Sciatic nerve (tissue), 2 donors: ENCODE measurements at regions not wholly inside any gene's neighbourhood (a gene's known extent, or its start where the extent isn't known, plus 50 kb on each side); places are given as distances from the start of the nearest gene placed in this dataset.

ENCODE experiments used
- ATAC-seq: fragments of 200-7000 bp; cut with Tn5 transposase; one replicate; pipeline ENCODE4 v1.9.1; 2020; ENCODE audit warnings: mild to moderate bottlenecking, moderate library complexity
- DNase-seq: peaks from one replicate; pipeline ENCODE4 v3.0.0-alpha.2; 2020; ENCODE audit warnings: low spot score
- intact Hi-C: fragments of 100-400 bp; cut with DNase I; formaldehyde crosslinking; loops from one replicate; pipeline ENCODE4 v1.14.2; 2022
- donor health status: DM: no; HTN: no; CAD: no.
- donor health status: DM: no; HTN: no; CAD: no.

DNA sequence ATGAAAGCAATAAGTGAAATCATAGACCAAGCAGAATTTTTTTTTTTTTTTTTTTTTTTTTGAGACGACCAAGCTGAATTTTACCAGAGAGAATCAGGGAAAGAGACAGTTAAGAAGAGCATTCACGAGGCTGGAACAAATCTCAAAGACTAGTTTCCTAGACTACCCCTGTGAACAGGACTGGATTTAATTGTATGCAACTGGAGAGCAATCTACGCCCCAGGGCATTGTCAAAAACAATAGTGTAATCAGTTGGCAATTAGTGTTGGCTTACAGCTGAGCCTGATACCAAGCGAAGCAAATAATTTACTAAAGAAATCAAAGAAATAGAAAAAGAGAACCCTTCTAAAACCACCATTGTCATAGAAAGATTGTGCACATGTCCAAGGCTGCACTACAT is 232.9 kb upstream of the CPNE8 start:
- no peak for ATAC-seq
- intact Hi-C loops, result no loop called here

DNA sequence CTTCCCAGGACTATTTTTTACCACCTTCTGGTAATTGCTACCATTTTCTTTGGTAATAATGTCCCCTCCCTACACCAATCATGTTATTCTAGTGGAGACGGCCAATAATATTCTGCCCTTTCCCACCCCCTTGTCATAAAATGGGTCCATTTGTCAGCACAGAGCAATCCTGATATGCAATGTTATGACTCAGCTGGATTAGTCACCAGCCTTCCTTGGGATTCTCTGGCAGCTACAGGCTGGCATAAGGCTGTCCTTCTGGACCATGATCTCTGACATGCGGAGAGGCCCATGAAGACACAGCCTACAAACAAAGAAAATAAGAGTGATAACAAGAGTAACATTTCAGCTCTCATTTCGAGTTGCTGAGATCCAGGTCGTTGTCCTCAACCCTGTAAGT is 222.0 kb upstream of the CPNE8 start:
- DNase-seq (no peak), ATAC-seq (no peak)
- intact Hi-C loops, result no loop called here

More for the DNA sequence above, 232.9 kb upstream of the CPNE8 start:
- DNase-seq, result no peak

DNA sequence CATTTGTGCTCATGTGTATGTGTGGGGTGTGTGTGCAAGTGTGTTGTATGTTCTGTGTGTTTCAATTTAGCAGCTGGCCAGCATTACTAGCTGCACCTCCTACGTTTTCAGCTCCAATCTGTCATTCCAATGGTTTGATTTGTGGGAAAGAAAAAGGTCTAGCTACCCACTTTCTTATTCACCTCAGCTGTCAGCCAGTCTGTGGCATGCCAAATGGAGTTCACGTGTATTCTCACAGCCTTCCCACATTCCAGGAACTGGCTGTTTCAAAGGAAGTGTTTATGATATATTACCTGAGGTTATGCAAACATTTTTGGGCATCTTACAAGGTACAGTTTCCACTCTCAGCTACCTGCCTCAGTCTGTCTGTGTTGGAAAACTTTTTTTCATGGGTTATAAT is 220.2 kb upstream of the CPNE8 start:
- intact Hi-C loops, result no loop called here
- ATAC-seq (no peak), DNase-seq (no peak)

DNA sequence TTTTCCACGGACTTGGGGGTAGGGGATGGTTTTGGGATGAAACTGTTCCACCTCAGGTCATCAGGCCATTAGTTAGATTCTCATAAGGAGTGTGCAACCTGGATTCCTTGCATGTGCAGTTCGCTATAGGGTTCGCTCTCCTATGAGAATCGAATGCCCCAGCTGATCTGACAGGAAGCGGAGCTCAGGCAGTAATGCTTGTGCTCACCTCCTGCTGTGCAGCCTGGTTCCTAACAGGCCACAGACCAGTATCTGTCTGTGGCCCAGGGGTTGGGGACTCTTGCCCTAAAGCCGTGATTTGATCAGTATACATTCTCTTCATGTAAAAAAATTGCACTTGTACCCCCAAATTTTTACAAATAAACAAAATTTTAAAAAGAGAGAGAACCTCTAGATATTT is 219.4 kb upstream of the CPNE8 start:
- no peak for ATAC-seq
- intact Hi-C loops, result no loop called here
- DNase-seq, result no peak

DNA sequence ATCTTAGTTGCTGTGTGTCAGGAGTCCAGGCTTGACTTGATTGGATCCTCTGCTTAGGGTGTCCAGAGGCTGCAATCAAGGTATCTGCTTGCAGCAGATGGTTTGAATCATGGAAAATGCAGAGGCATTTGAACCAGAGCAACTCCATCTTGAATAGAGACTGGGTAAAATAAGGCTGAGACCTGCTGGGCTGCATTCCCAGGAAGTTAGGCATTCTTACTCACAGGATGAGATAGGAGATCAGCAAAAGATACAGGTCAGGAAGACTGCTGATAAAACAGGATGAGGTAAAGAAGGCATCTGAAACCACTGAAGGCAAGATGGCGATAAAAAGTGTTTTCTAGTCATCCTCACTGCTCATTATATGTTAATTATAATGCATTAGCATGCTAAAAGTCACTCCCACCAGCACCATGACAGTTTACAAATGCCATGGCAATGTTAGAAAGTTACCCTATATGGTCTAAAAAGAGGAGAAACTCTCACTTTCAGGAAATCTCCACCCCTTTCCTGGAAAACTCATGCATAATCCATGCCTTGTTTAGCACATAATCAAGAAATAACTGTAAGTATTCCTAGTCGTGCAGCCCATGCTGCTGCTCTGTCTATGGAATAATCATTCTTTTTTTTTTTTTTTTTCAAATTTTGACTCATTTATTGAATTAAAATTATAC is 218.3 kb upstream of the CPNE8 start:
- intact Hi-C loops, result no loop called here
- DNase-seq, result no peak
- no peak for ATAC-seq

DNA sequence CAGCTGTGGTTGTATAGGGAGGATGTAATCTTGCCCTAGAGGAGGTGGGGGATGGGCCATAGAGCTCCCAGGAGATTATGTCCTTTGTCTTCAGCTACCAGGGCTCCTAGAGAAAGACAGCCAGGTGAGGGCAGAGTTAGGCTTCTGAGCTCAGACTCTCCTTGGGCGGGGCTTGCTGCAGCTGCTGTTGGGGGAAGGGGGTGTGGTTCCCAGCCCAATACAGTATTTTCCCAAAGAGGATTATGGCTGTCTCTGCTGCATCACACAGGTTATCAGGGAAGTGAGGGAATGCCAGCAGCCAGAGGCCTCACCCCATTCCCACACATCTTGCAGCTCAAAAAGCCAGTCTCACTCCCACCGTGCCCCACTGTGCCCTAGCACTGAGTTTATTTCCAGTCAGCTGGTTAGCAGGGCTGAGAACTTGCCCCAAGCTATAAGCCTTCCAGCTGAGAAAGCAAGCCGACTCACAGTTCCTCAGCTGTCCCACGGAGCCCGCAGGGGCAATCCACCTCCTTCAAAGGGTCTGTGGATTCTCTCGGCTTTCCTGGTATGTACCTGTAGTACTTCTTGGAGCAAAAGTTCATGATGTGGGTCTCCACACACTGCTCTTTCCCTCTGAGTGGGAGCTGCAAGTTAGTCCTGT is 217.3 kb upstream of the CPNE8 start:
- DNase-seq (no peak), ATAC-seq (no peak)
- intact Hi-C loops, result no loop called here

DNA sequence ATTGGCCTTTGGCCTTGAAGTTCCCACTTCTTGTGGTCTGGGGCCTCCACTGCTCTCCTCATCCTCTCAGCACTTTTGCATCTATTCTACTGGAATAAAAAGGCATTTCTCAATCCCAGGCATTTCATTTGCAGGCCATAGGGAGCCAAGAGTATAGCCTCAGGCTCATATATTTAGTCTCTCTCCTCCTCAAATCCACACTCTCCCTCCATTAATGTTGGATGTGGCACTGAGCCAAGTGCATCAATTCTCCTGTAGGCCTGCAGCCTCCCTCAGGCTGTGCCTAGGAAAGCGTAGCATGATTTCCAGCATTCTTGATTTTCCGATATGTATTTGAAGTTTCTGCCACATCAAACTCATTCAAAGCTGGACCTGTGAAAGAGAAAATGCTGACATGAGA is 211.5 kb upstream of the CPNE8 start:
- ATAC-seq (no peak), DNase-seq (no peak)

DNA sequence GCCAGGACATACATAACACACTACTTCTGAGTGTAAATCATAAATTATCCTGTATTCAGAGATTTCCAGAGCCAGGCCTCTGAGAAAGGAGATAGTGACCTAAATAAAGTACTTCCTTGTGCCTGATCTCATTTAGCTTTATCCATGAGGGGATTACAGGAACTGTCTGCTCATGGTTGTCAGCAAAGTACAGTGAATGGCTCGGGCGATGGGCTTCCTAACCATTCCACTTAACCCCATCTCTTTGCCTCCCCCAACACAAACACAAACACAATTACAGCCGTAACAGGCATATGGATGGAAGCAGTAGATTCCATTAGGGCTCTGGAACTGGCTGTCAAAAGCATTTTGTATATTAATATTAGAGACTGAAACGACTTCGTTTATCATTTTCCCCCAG is 206.7 kb upstream of the CPNE8 start:
- ATAC-seq (no peak), DNase-seq (no peak)
- intact Hi-C loops, result no loop called here

More for the DNA sequence above, 211.5 kb upstream of the CPNE8 start:
- intact Hi-C loops, result no loop called here

DNA sequence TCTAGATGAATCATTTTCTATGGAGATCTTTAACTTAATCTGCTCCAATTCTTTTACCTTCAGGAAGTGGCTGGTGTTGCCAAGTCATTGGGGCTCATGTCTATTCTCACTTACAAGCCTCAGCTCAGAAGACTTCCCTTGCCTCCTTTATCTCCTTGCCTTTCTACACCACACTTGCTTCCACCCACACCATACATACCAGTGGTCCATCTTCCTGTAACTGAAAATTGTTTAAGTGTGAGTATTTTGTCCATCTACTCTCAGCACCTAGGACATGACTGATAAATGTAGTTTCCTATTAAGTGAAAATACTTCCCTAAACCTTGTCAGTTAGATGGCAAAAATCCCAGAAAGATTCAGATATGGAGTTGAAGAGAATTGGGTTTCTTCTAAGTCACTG is 199.7 kb upstream of the CPNE8 start:
- intact Hi-C loops, result loop anchor here (5.0 kb wide), 1 partner anchor 968 kb away; no protein-coding TSS in a partner anchor
- ATAC-seq (no peak), DNase-seq (no peak)

DNA sequence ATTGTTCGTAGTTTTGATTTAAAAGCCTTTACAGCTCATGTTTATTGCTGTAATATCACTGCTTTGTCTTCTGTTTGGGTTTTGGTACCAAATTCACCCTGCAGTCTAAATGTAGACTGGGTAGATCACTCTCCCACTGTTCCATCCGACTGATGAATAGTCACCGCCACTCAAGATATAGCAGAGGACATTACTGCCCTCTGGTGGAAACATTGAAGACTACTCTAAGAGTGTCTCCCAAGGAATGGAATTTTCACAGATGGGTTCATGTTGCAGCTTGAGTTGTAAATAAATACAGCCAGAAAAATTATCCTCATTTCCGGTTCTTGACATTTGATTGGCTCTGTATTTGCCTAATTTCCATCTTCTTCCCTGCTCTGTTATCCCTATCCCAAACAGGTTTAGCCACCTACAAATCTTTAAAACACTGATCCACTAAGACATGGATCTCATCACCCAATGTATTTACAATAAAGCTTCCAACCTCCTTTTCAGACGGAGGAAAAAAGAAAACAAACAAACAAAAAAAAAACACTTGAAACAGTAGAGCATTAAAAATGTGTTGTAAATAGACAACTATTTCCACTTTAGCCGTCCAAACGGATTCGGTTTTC is 198.3 kb upstream of the CPNE8 start:
- intact Hi-C loops, result no loop called here
- DNase-seq (no peak), ATAC-seq (peak; percentile 95)

DNA sequence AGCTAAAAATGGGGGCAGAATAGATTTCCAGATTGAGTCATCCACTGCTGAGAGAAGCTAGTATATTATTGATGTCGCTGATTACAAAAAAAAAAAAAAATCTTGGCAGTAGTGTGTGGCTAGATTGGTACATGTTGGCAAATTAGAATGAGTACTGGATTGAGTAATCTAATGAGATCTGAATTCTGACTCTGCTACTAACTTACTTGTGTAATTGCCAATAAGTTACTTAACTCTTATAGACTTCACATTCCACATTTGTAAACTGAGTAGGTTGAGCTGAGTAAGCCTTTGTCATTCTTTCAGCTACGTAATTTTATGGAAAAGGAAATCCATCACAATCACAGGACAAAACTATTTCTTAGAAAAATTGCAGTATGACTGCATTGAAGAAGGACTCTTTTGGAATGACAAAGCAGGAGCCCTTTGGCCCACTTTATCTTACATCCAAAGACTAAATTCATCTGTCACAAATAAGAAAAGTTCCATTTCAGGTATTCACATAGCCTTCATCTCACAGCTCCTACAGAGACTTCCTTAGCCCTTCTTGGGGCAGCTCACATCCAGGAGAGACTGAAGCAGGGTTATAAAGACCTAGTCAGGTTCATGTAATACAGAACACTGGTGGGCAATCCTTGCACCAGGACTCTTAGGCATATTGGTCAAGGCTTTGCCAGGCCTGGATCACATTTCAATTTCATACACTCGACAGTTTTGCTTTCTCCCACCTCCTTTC is 197.3 kb upstream of the CPNE8 start:
- DNase-seq (no peak), ATAC-seq (peak; percentile 34)
- intact Hi-C loops, result no loop called here

DNA sequence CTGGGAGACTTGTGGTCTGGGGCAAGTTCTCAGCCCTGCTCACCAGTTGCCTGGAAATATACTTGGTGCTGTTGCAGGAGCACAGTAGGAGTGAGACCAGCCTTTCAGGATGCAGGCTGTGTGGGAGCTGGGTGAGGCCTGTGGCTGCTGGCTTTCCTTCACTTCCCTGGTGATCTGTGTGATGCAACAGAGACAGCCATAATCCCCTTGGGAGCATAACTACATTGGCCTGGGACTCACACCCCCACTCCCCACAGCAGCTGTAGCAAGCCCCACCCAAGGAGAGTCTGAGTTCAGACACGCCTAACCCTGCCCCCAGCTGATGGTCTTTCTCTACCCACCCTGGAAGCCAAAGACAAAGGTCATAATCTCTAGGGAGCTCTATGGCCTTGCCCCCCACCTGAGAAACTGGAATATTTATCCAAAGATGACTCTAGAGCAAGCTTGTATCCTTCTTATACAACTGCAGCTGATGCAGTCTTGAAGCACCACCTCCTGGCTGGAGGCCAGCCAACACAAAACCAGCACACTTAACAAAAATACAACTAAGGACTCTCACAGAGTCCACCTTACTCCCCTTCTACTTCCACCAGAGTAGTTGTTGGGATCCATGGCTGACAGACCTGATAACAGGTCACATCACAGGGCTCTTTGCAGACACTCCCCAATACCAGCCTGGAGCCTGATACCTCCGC is 190.4 kb upstream of the CPNE8 start:
- ATAC-seq, result no peak
- DNase-seq, result no peak
- intact Hi-C loops, result no loop called here

DNA sequence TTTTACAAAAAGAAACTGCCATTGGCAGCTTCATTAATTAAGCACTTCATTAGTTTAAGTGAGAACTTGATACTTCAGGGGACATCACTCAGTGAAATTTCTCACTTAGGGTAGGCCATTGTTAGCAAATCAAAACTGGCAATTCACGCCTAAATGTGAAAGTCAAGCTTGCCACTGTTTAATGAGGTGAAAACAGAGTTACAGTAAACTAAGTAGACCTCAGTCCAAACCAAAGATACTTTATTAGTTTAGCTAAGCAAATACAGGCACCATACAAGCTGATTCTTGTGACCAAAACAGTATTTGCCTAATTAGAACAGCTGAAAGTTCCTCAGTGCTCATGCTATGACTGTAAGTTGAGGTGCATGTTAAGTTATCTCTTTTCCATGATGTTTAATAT is 176.5 kb upstream of the CPNE8 start:
- DNase-seq, result no peak
- ATAC-seq, result no peak
- intact Hi-C loops, result no loop called here

DNA sequence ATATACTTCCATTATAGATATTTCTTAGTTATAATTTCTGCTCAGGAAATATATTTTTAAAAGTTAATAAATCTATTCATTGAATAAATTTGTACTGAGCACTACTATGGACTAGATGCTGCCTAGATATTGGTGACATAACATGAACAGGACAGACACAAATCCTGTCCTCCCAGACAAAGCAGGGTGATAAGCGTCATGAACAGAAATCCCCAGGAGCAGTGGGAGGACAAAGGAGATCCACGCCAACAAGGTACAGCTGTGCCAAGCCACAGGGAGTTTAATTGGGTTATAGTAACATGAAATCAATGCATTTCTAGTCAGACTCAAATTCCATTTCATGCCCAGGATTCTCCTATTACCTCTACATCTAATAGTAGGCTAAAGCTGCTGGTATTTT is 171.8 kb upstream of the CPNE8 start:
- intact Hi-C loops, result no loop called here
- no peak for ATAC-seq

DNA sequence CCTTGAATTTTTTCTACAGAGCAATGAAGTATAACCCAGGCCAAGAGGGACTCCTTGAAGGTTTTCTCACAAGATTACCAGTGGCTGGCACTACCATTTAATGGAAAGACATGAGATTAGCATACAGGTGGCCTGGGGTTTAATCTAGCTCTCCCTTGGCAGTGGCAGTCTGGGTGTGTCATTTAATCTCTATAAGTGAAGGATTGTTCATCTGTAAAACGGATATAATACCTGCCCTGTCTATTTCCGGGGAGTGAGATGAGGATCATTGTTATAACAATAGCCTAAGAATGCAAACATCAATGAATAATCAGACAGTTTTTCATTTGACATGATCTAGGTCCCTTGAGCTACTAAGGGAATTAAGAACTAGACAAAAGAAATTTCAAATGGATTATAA is 168.7 kb upstream of the CPNE8 start:
- ATAC-seq (no peak), DNase-seq (no peak)
- intact Hi-C loops, result no loop called here

More for the DNA sequence above, 171.8 kb upstream of the CPNE8 start:
- no peak for DNase-seq

DNA sequence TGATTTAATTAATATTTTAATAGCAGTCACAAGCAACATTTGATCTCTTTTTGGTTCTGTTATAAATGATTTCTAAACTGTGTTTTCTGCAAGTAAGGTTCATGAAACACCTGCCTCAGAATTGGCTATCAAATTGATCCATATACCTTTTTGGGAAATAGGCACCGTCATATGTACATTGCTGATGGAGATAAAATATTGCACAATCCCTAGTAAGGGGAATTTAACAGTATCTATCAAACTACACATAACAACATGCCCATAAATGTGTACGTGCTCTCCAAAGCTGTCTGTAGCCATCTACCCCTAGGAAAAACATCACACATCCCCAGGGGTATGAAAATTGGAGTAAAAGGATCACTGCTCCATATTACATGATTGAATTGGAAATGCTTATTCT is 167.3 kb upstream of the CPNE8 start:
- intact Hi-C loops, result no loop called here
- no peak for ATAC-seq
- no peak for DNase-seq

DNA sequence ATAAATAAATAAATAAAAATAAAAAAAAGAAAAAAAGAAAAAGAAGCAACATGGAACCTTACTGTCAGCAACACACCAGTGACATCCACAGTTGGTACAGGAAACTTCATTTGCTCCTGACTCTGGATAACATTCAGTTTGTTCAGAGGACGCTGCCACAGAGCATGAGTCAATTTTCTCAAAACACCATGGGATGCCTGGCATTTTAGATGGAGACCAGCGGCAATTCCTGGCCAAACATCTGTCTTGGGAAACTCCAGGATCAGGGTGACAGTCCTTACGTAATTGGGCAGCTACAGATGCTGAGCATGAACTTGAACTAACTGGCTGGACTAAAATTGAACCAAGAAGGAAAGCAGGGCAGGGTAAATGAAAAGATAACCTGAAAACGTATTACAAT is 166.2 kb upstream of the CPNE8 start:
- no peak for ATAC-seq
- intact Hi-C loops, result no loop called here
- DNase-seq, result no peak

DNA sequence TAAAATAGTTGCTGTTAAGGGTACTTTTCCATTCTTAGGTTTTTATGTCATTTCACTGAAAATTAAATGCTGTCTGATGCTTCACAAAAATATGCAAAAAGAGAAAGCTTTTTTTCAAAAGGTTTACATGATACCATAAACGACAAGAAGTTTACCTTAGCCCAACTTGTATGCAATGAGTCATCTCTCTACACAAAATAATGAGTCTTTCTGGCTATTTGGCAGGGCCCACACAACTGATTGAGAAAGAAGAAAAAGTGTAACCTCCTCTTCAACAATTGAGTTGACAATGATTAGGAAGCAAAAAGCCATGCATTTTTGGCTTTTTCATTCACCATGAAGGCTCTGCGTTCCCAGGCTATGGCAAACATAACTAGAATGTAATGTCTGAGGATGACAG is 165.4 kb upstream of the CPNE8 start:
- ATAC-seq (no peak), DNase-seq (no peak)
- intact Hi-C loops, result no loop called here

DNA sequence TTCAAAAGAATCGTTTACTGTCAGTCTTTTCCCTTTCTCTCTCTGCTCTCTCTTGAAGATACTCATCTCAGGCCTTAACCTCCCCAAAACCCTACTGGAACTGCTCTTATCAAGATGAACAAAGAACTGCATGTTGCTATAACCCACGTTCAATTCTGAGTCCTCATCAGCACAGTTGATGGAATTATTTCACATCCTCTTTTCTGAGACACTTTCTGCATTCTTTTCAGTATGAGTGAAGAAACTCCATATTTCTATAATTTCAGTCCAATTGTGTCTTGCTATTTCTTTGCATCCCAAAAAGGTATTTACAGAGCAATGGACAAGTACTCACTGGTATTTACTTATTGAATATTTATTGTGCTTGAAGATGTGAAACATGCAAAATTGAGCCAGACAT is 160.1 kb upstream of the CPNE8 start:
- DNase-seq (no peak), ATAC-seq (no peak)
- intact Hi-C loops, result no loop called here
